ENCODE measurements at regions not wholly inside any gene's neighbourhood (a gene's known extent, or its start where the extent isn't known, plus 50 kb on each side); places are given as distances from the start of the nearest gene placed in this dataset.

DNA sequence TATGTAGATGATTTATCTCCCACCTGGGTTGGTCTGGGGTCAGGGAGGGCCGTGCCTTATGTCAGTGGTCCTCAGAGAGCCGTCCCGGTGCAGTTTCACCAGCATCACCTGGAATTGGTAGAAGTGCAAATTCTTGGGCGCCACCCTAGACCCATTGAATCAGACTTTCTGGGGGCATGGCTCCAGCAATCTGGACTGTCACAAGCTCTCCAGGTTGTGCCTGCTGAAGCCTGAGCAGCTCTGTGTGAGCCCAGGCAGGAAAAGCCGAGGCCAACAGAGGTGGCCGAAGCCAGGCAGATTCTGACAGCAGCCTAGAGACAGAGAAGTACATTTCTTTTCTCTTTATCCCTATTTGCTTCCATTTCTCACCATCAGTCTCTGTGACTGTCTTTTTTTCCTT lies 98.4 kb upstream of the SEC11C start:
- no peaks in the 10 kb centered on the region for H3K79me2 ChIP-seq (ENCODE audit: insufficient read depth, low read length)
- peaks cover 2 to 12% of the 10 kb centered on the region in 2 experiments; a peak in 3 of 5 replicates for H3K27me3 ChIP-seq (ENCODE audit: control insufficient read depth in 1 of 2, insufficient read depth in 2 of 2, low read length in 2 of 2)
- in situ Hi-C loops (cut with HindIII; ENCODE audit: extremely low pct_ligation_motif_present, low pct_unique_long_range_greater_than_20kb) (no loop called here), intact Hi-C loops (cut with micrococcal nuclease; ENCODE audit: unreplicated experiment) (no loop called here)
- H3K4me3 ChIP-seq (replicated peaks in 1 of 3; ENCODE audit: insufficient read depth in 1 of 3, low read depth in 2 of 3, low read length in 3 of 3): no peak overlapping the region
- no TSS peak for BruUV-seq (replicated peaks)
- no peak overlapping the region for H3K27ac ChIP-seq (ENCODE audit: extremely low read length, insufficient read depth, low read length)
- ChIA-PET CTCF (ENCODE audit: low intra/inter-chr PET ratio, low total read pairs) (no interaction called here), POLR2A (no interaction called here)
- TF ChIP-seq ZNF34 (CRISPR knock-in tag; IDR thresholded peaks at IDR 0.05; ENCODE audit: borderline replicate concordance) (no peak), EP300 (IDR thresholded peaks at IDR 0.05; ENCODE audit: low read depth in 2 of 2, low read length in 2 of 2) (no peak), EP300 (CRISPR knock-in tag; IDR thresholded peaks at IDR 0.05; ENCODE audit: borderline replicate concordance) (no peak), SIN3A (IDR thresholded peaks at IDR 0.05; ENCODE audit: borderline replicate concordance, low read depth, low read length) (no peak), KDM4B (CRISPR knock-in tag; IDR thresholded peaks at IDR 0.05) (no peak), SUZ12 (IDR thresholded peaks at IDR 0.05; ENCODE audit: low read depth, low read length) (no peak), ATRX (CRISPR knock-in tag; IDR thresholded peaks at IDR 0.05; ENCODE audit: borderline replicate concordance) (no peak), SMARCE1 (IDR thresholded peaks at IDR 0.05; ENCODE audit: borderline replicate concordance) (no peak), ZNF335 (CRISPR knock-in tag; IDR thresholded peaks at IDR 0.05) (no peak), ZNF773 (CRISPR knock-in tag; IDR thresholded peaks at IDR 0.05; ENCODE audit: borderline replicate concordance) (no peak)
- TF ChIP-seq, protein P1, sequence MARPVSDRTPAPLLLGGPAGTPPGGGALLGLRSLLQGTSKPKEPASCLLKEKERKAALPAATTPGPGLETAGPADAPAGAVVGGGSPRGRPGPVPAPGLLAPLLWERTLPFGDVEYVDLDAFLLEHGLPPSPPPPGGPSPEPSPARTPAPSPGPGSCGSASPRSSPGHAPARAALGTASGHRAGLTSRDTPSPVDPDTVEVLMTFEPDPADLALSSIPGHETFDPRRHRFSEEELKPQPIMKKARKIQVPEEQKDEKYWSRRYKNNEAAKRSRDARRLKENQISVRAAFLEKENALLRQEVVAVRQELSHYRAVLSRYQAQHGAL (CRISPR knock-in tag; IDR thresholded peaks at IDR 0.05; ENCODE audit: not compliant biosample characterization): no peak
- TF ChIP-seq, protein P2, sequence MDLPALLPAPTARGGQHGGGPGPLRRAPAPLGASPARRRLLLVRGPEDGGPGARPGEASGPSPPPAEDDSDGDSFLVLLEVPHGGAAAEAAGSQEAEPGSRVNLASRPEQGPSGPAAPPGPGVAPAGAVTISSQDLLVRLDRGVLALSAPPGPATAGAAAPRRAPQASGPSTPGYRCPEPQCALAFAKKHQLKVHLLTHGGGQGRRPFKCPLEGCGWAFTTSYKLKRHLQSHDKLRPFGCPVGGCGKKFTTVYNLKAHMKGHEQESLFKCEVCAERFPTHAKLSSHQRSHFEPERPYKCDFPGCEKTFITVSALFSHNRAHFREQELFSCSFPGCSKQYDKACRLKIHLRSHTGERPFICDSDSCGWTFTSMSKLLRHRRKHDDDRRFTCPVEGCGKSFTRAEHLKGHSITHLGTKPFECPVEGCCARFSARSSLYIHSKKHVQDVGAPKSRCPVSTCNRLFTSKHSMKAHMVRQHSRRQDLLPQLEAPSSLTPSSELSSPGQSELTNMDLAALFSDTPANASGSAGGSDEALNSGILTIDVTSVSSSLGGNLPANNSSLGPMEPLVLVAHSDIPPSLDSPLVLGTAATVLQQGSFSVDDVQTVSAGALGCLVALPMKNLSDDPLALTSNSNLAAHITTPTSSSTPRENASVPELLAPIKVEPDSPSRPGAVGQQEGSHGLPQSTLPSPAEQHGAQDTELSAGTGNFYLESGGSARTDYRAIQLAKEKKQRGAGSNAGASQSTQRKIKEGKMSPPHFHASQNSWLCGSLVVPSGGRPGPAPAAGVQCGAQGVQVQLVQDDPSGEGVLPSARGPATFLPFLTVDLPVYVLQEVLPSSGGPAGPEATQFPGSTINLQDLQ (CRISPR knock-in tag; IDR thresholded peaks at IDR 0.05): no peak
- TF ChIP-seq, protein P3, sequence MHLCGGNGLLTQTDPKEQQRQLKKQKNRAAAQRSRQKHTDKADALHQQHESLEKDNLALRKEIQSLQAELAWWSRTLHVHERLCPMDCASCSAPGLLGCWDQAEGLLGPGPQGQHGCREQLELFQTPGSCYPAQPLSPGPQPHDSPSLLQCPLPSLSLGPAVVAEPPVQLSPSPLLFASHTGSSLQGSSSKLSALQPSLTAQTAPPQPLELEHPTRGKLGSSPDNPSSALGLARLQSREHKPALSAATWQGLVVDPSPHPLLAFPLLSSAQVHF (CRISPR knock-in tag; IDR thresholded peaks at IDR 0.05): no peak
- no peak overlapping the region for H3K4me2 ChIP-seq (ENCODE audit: low read depth, low read length)
- H4K20me1 ChIP-seq (ENCODE audit: insufficient read depth, low read length): no peaks in the 10 kb centered on the region
- H3K9ac ChIP-seq (ENCODE audit: insufficient read depth, low read depth, low read length): no peak overlapping the region
- H3K9me3 ChIP-seq (ENCODE audit: low read length): no peaks in the 10 kb centered on the region
- ATAC-seq (no peak), DNase-seq (ENCODE audit: low spot score) (no peak), FAIRE-seq (no peak)
- H3K36me3 ChIP-seq (replicated peaks in 1 of 2; ENCODE audit: control insufficient read depth in 1 of 2, insufficient read depth in 2 of 2, low read length in 2 of 2): no peaks in the 10 kb centered on the region
- WGBS (ENCODE audit: low lambda C conversion rate): 3% methylated on average over 5 of the region's 6 CpGs
- H2AFZ ChIP-seq (ENCODE audit: low read length): no peak overlapping the region
- no peaks in the 10 kb centered on the region for H3K4me1 ChIP-seq (ENCODE audit: insufficient read depth, low read length)

Data from HepG2 (cell line).